ENCODE measurements at regions not wholly inside any gene's neighbourhood (a gene's known extent, or its start where the extent isn't known, plus 50 kb on each side); places are given as distances from the start of the nearest gene placed in this dataset.

DNA sequence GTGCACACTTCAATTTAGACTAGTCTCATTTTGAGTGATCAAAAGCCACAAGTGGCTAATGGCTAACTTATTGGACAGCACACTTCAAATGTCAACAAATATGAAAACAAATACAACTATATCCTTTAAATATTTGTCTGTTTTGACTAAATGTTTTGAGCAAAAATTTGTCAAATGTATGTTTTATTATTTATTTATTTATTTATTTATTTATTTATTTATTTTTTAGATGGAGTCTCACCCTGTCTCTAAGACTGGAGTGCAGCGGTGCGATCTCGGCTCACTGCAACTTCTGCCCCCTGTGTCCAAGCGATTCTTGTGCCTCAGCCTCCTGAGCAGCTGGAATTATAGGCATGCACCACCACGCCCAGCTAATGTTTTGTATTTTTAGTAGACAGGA lies 1392.1 kb upstream of the WWC1 start:
- in situ Hi-C loops (cut with HindIII; ENCODE audit: extremely low pct_ligation_motif_present, low pct_unique_long_range_greater_than_20kb) (no loop called here), intact Hi-C loops (cut with micrococcal nuclease; ENCODE audit: unreplicated experiment) (no loop called here)
- 40% methylated on average over 5 of the region's 5 CpGs for WGBS (ENCODE audit: low lambda C conversion rate)
- Histone ChIP-seq H3K27me3 (ENCODE audit: control insufficient read depth in 1 of 2, insufficient read depth in 2 of 2, low read length in 2 of 2) (no peaks in the 10 kb centered on the region), H3K4me3 (replicated peaks in 1 of 3; ENCODE audit: insufficient read depth in 1 of 3, low read depth in 2 of 3, low read length in 3 of 3) (no peak overlapping the region), H3K79me2 (ENCODE audit: insufficient read depth, low read length) (no peaks in the 10 kb centered on the region), H3K9ac (ENCODE audit: insufficient read depth, low read depth, low read length) (no peak overlapping the region), H3K36me3 (replicated peaks in 1 of 2; ENCODE audit: control insufficient read depth in 1 of 2, insufficient read depth in 2 of 2, low read length in 2 of 2) (no peaks in the 10 kb centered on the region), H3K4me1 (ENCODE audit: insufficient read depth, low read length) (no peaks in the 10 kb centered on the region), H3K9me3 (ENCODE audit: low read length) (peaks cover 36% of the 10 kb centered on the region), H3K27ac (ENCODE audit: extremely low read length, insufficient read depth, low read length) (no peak overlapping the region), H4K20me1 (ENCODE audit: insufficient read depth, low read length) (no peaks in the 10 kb centered on the region), H2AFZ (ENCODE audit: low read length) (no peak overlapping the region), H3K4me2 (ENCODE audit: low read depth, low read length) (no peak overlapping the region)
- ATAC-seq (no peak), DNase-seq (ENCODE audit: low spot score) (no peak), FAIRE-seq (no peak)
- CTCF ChIA-PET (ENCODE audit: low intra/inter-chr PET ratio, low total read pairs), result no interaction called here
- POLR2A ChIA-PET, result no interaction called here
- TF ChIP-seq ARNTL (CRISPR knock-in tag; IDR thresholded peaks at IDR 0.05) (no peak), NFIC (IDR thresholded peaks at IDR 0.05; ENCODE audit: low read length) (no peak), NBN (conservative IDR thresholded peaks at IDR 0.05) (no peak), KDM2A (CRISPR knock-in tag; IDR thresholded peaks at IDR 0.05; ENCODE audit: borderline replicate concordance, low read depth) (no peak), ZNF44 (CRISPR knock-in tag; IDR thresholded peaks at IDR 0.05) (no peak), ZNF703 (CRISPR knock-in tag; IDR thresholded peaks at IDR 0.05; ENCODE audit: borderline replicate concordance) (no peak)
- TF ChIP-seq, protein P1, sequence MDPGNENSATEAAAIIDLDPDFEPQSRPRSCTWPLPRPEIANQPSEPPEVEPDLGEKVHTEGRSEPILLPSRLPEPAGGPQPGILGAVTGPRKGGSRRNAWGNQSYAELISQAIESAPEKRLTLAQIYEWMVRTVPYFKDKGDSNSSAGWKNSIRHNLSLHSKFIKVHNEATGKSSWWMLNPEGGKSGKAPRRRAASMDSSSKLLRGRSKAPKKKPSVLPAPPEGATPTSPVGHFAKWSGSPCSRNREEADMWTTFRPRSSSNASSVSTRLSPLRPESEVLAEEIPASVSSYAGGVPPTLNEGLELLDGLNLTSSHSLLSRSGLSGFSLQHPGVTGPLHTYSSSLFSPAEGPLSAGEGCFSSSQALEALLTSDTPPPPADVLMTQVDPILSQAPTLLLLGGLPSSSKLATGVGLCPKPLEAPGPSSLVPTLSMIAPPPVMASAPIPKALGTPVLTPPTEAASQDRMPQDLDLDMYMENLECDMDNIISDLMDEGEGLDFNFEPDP (CRISPR knock-in tag; conservative IDR thresholded peaks at IDR 0.05), result no peak
- TF ChIP-seq, protein P2, sequence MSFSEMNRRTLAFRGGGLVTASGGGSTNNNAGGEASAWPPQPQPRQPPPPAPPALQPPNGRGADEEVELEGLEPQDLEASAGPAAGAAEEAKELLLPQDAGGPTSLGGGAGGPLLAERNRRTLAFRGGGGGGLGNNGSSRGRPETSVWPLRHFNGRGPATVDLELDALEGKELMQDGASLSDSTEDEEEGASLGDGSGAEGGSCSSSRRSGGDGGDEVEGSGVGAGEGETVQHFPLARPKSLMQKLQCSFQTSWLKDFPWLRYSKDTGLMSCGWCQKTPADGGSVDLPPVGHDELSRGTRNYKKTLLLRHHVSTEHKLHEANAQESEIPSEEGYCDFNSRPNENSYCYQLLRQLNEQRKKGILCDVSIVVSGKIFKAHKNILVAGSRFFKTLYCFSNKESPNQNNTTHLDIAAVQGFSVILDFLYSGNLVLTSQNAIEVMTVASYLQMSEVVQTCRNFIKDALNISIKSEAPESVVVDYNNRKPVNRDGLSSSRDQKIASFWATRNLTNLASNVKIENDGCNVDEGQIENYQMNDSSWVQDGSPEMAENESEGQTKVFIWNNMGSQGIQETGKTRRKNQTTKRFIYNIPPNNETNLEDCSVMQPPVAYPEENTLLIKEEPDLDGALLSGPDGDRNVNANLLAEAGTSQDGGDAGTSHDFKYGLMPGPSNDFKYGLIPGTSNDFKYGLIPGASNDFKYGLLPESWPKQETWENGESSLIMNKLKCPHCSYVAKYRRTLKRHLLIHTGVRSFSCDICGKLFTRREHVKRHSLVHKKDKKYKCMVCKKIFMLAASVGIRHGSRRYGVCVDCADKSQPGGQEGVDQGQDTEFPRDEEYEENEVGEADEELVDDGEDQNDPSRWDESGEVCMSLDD (CRISPR knock-in tag; IDR thresholded peaks at IDR 0.05; ENCODE audit: borderline replicate concordance), result no peak
- TF ChIP-seq, protein P3, sequence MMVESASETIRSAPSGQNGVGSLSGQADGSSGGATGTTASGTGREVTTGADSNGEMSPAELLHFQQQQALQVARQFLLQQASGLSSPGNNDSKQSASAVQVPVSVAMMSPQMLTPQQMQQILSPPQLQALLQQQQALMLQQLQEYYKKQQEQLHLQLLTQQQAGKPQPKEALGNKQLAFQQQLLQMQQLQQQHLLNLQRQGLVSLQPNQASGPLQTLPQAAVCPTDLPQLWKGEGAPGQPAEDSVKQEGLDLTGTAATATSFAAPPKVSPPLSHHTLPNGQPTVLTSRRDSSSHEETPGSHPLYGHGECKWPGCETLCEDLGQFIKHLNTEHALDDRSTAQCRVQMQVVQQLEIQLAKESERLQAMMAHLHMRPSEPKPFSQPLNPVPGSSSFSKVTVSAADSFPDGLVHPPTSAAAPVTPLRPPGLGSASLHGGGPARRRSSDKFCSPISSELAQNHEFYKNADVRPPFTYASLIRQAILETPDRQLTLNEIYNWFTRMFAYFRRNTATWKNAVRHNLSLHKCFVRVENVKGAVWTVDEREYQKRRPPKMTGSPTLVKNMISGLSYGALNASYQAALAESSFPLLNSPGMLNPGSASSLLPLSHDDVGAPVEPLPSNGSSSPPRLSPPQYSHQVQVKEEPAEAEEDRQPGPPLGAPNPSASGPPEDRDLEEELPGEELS (CRISPR knock-in tag; IDR thresholded peaks at IDR 0.05), result no peak
- TF ChIP-seq, protein P4, sequence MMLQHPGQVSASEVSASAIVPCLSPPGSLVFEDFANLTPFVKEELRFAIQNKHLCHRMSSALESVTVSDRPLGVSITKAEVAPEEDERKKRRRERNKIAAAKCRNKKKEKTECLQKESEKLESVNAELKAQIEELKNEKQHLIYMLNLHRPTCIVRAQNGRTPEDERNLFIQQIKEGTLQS (CRISPR knock-in tag; IDR thresholded peaks at IDR 0.05), result no peak
- BruUV-seq (replicated peaks), result no TSS peak
